NOMO-1 treated with DMSO at 0.1 percent for 48 hours (cell line): ENCODE measurements at regions not wholly inside any gene's neighbourhood (a gene's known extent, or its start where the extent isn't known, plus 50 kb on each side); places are given as distances from the start of the nearest gene placed in this dataset.

Experiments used
- DNase-seq: peaks from one replicate; lab custom pipeline; 2025; ENCODE audit not compliant: unreplicated experiment; lab: John Stamatoyannopoulos, UW

DNA sequence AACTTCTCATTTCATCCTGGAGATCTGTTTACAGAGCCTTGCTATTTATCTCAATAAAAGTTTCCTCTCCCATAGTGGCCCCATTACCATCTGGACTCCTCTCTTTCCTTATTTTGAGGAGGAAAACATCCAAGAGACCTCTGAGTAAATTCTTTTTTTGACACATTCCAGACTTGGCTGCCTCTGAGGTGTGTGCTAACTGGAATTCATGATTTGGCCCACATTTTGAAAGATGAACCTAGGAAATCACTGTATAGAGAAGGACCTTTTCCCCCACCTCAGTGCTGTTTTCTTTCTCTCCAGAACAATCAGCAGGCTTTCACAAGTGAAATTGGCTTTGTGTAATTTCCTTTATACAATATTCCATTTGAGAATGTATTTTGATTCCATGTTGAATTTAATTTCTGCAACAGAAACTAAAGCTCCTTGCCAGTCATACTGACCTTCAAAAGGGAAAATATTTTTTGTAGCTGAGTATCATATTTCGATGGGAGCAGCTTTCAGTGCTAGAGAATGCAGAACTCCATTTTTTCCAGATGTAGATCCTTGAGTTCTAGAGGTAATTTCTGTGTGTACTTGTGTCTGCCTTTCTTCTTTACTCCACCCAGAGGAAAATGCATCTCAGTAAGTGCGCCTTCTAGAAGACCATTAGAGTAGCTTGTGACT is 244.9 kb upstream of the RGS6 start:
- no peak for DNase-seq

DNA sequence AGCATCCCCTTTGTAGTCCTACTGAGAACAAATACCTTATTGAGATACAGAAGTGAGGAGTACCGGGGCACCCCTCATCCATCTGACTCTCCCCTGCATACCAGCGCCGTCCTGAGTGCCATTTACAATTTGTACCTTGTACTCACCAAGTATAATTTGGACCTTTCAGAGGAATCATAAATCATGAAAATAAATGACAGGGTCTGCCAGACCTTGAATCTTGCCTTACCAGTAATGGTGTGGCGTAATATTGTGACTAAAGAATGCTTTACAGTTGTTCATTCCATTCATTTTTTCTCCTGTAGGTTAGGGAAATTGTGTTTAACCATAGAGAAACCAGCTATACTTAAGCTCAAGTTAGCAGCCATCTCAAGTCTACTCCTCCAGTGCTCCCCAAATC is 243.7 kb upstream of the RGS6 start:
- DNase-seq = no peak

GRCh38 chr14:71690478-71690877 is 241.8 kb upstream of the RGS6 start:
- DNase-seq = no peak

DNA sequence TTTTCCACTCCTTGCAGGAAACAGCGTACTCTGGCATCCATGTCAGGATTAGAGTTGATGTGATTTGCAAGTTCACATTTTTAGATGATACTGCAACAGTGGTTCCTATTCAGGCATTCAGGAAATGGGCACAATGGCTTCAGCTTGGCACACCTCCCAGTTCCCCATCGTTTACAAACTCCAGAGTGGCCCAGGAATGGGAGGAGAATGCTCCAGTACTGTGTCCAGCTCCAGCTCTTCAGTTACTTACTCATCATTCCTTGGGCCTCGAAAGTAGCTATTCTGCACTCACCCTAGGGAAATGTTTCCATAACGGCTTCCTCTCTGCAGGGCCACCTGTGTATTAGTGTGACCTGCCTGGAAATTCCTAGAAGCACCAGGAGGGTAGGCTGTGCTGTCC is 239.7 kb upstream of the RGS6 start:
- DNase-seq = no peak

DNA sequence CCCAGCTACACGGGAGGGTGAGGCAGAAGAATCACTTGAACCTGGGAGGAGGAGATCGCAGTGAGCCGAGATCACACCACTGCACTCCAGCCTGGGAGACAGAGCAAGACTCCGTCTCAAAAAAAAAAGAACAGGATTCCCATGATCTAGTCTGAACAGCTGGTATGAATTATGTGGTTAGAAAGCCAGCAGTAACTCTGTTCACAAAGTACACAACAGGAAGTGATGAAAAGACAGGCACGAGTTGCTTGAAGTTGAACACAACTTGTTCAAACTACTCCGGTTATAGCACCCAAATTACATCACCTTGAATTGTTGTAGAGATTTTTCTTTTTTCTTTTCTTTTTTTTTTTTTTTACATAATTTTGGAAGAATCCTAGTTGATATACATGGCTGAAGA is 238.8 kb upstream of the RGS6 start:
- DNase-seq = peak; percentile 22

DNA sequence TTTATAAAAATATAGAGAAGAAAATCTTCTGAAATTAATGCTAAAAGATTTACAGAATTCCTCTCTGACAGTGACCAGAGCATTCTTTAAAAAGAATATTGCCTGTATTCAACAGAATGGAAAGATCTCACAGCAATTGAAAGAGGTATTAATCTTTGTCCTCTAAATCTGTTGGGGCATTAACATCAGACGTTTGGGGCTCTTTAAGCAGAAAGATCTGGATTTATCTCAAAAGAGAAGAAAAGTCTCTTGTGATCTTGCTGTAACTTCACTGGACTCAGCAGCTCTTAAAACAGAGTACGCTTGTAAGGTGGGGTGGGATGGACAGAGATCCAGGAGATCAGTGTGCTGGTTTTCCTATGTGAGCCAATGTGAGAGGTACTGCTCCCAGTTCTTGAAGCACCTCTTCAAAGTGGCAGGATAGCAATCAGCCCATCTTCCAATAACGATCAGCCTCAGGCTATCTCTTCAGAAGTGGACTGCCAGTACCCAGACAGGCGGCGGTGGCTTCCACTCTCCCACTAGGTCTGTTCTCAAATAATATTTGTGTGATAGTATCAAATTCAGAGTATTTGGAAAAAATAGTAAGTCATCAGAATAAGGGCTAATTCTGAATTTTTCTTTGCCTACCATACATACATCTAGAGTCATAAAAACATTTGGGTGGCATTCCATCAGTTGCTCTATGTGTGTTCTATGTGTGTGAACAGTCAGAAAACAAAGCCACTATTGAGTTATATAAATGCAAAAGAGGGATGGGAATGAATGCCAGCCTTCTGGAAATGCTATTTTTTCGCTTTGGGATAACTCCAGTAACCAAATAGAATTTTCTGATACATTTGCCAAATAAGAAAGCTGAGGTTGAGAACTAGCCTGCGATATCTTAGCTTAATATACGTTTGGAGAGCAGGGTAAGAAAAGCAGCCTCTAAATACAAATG is 237.4 kb upstream of the RGS6 start:
- DNase-seq = no peak

DNA sequence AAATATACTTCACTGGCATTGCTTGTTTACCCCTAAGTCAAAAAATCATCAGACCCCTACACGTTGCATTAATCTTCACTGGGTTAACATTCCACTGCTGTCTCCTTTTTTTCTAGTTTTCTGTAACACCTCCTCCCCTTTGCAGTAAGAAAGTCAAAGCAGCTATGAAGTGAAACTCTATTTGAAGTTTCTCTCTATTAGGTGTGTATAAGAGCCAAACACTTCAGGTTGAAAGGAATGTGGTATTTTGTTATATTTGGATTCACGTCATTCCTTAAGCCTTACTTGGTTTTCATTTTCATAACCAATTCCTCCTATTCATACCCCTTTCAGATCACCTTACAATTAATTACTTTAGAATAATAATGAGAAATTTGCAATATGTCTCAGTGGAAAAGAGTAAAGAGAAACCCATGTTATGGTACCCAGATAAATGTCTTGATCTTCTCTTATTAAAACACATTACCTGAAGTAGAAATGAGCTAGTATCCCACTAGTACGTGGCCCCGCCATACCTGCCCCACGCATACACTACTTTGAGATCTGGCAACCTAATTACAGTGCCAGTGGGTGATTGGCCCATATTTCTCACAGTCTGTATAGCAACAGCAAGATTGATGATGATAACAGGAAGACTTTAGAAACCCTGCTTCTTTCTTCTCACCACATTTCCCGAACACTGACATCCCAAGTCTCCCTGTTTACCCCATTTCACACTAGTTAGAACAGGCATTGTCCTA is 236.4 kb upstream of the RGS6 start:
- DNase-seq = no peak

GRCh38 chr14:71698027-71698426 is 234.2 kb upstream of the RGS6 start:
- DNase-seq = no peak

DNA sequence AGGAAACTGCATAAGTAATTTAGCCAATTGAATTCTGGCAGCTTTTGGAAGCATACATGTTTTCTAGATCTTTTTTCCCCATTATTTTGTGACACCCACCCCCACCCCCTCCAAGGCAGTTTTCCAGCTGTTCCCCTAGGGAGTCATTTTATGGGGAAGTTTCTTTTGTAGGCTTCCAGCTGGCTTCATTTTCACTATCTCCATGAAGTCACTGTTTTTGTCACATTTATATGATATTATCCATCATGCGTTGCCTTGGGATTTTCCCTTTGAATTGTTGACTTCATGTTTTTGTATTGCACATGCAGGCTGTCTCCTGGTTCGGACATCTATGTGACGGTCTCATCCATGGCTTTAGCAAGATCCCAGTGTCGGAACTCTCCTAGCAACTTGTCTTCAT is 233.6 kb upstream of the RGS6 start:
- no peak for DNase-seq

DNA sequence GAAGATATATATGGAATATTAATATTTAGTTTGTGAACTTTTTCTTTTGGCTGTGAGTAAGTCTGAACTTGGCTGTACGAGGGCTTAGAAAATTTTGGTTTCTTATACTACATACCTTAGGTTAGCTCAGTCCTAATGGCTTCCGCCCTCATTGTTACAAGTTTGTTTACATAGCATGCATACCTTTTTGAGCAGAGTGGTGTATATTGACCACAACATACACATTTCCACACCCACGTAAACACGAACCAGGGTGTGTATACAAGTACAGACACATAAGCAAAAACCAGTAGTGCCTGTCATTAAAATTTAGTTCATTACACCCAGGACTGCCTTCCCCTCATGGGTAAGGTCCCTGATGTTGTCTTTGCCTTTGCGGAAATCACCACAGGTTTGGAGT is 230.2 kb upstream of the RGS6 start:
- DNase-seq = no peak

GRCh38 chr14:71702786-71703185 is 229.4 kb upstream of the RGS6 start:
- DNase-seq = no peak

- no peak for DNase-seq
Observed at GRCh38 chr14:71703477-71703876, 228.8 kb upstream of the RGS6 start.

- no peak for DNase-seq
Observed at GRCh38 chr14:71704210-71704609, 228.0 kb upstream of the RGS6 start.

GRCh38 chr14:71705460-71705859 is 226.8 kb upstream of the RGS6 start:
- no peak for DNase-seq

- no peak for DNase-seq
Observed at GRCh38 chr14:71709076-71709475, 223.2 kb upstream of the RGS6 start.

DNA sequence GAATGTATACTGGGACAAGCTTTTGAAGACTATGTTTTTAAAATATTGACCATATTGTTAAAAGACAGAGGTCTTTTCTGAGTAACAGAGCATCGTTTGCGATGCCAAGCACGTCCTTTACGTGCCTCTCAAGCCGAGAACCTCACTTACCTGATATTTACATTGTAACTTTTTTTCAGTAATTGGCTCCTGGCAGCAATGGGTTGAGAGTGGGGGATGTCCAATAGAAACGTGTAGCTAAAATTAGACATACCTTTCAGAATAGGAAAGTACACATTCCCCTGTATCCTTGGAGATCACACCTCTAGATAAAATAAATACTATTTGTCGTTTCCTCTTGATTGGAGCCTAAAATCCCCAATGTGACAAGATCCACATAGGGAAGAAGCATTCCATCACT is 222.2 kb upstream of the RGS6 start:
- DNase-seq = no peak

DNA sequence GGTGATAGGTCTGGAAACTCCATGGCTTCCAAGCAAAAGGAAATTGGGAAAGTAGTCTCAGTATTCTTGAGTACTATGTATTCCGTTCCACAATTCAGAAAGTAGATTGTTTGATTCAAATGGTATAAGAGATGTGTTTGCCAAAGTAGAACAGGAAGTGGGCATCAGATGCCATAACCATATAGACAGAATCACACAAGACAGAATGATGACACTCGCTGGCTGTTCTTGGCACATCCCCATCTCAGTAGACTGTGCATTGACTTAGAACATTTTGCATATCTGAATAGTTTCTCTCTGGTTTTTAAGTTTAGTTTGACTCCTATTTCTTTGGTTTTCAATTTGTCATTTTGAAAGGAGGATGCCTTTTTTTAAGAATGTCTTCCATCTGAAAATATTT is 221.1 kb upstream of the RGS6 start:
- DNase-seq = no peak

GRCh38 chr14:71711619-71712018 is 220.6 kb upstream of the RGS6 start:
- DNase-seq = no peak

DNA sequence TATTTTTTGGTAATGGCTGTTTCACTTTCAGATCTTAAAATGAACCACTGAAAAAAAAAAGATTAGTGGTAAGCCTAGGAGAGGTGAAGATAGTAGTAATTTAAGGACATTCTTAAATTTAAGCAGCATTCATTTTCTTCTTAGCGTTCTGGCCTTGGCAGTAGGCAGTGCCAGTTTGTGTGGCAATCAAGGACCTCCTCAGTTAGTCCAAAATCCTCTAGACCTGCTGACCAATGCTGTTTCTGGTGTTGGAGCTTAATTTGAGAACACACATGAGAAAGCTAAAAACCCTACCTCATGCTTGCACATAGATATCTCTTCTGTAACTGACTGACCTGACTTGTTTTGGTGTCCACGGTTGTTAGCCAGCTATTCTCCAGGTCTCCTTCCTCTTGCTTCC is 219.8 kb upstream of the RGS6 start:
- no peak for DNase-seq

- no peak for DNase-seq
Observed at GRCh38 chr14:71713016-71713415, 219.2 kb upstream of the RGS6 start.

DNA sequence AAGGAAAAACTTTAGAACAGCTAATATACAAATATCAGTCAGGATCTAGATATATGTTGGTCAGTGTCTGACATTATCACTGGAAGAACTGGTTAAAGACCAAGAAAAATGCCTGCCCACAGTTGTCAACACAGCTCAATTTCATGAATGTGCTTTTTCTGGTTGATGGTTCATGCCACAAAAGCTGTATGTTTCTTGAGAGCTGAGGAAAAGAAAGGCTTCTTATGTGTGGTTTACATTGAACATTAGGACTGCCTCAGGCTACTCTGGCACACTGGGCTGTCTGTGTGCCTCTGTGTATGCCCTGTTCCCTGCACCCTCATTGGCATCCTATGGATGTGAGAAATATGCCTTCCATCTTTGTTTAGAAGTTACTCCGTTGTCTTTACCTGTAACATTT is 218.8 kb upstream of the RGS6 start:
- DNase-seq = no peak

DNA sequence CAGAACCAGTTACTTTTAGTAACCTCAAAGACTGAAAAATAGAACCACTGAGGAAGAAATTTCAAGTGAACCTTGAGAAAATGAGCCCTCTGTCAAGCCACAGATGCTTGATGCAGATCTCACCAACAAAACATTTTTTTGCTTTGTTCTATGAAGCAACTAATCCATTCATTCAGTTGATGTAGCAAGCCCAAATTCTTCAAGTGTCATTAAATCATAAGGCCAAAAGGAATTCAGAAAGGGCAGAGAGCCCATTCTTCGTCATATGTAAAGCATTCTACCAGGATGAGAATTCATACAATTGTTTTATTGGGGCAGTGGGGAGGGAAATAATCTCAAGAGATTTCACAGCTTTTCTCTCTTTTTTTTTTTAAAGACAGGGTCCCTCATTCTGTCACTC is 218.0 kb upstream of the RGS6 start:
- no peak for DNase-seq
